Erythroblast (primary cell): ENCODE measurements at regions not wholly inside any gene's neighbourhood (a gene's known extent, or its start where the extent isn't known, plus 50 kb on each side); places are given as distances from the start of the nearest gene placed in this dataset.

Experiments used
- GATA1 ChIP-seq: IDR thresholded peaks from 2 replicates; pipeline ENCODE4 v1.6.1; 2011; ENCODE audit warnings: low read depth, mild to moderate bottlenecking, control low read depth, low read length, moderate library complexity
- POLR2A ChIP-seq: IDR thresholded peaks from 2 replicates; pipeline ENCODE4 v1.6.1; 2011; ENCODE audit warnings: mild to moderate bottlenecking, low read length

GRCh38 chr2:240369335-240369734, 66.1 kb upstream of the GPC1 start:
- no peak for TF ChIP-seq POLR2A
- no peak for TF ChIP-seq GATA1
